ENCODE measurements at regions not wholly inside any gene's neighbourhood (a gene's known extent, or its start where the extent isn't known, plus 50 kb on each side); places are given as distances from the start of the nearest gene placed in this dataset.

- TF ChIP-seq POLR2A (IDR thresholded peaks at IDR 0.05; ENCODE audit: low read depth, low read length), result no peak
- TF ChIP-seq CTCF (IDR thresholded peaks at IDR 0.05; ENCODE audit: extremely low read depth in 1 of 2, insufficient read depth in 1 of 2, low read depth in 1 of 2, low read length in 2 of 2), result no peak
Measured at GRCh38 chr9:129411501-129412175, 209.3 kb downstream of the C9orf50 start.

All from endothelial cell of umbilical vein (primary cell).